Immature natural killer cell (primary cell): ENCODE measurements at regions not wholly inside any gene's neighbourhood (a gene's known extent, or its start where the extent isn't known, plus 50 kb on each side); places are given as distances from the start of the nearest gene placed in this dataset.

ENCODE experiments used
- DNase-seq, 3 donors: peaks; one replicate each; pipeline ENCODE4 v3.0.0; 2022; ENCODE audit warnings: mixed read lengths in 1 of 3
- H3K27ac Mint-ChIP-seq, 6 donors: one replicate each; pipeline ENCODE4 v1.8.0; 2020; ENCODE audit warnings: mixed read lengths in 6 of 6, mild to moderate bottlenecking in 5 of 6, inconsistent platforms in 4 of 6, moderate library complexity in 3 of 6
- H3K27me3 Mint-ChIP-seq, 3 donors: one replicate each; pipeline ENCODE4 v1.8.0; 2020 to 2021; ENCODE audit warnings: low read depth in 3 of 3, mild to moderate bottlenecking in 3 of 3, mixed read lengths in 3 of 3, moderate library complexity in 3 of 3, inconsistent platforms in 1 of 3
- H3K36me3 Mint-ChIP-seq, 3 donors: one replicate each; pipeline ENCODE4 v1.8.0; 2020; ENCODE audit warnings: mixed read lengths in 3 of 3, inconsistent platforms in 2 of 3, mild to moderate bottlenecking in 2 of 3
- H3K4me1 Mint-ChIP-seq, 2 donors: one replicate each; pipeline ENCODE4 v1.8.0; 2020; ENCODE audit warnings: inconsistent platforms in 2 of 2, mild to moderate bottlenecking in 2 of 2, mixed read lengths in 2 of 2, moderate library complexity in 1 of 2
- H3K4me3 Mint-ChIP-seq, 5 donors: one replicate each; pipeline ENCODE4 v1.8.0; 2020; ENCODE audit warnings: mild to moderate bottlenecking in 5 of 5, mixed read lengths in 5 of 5, inconsistent platforms in 3 of 5, moderate library complexity in 3 of 5
- H3K9me3 Mint-ChIP-seq, 6 donors: one replicate each; pipeline ENCODE4 v1.8.0; 2020; ENCODE audit warnings: mild to moderate bottlenecking in 6 of 6, mixed read lengths in 6 of 6, inconsistent platforms in 4 of 6, moderate library complexity in 3 of 6

DNA sequence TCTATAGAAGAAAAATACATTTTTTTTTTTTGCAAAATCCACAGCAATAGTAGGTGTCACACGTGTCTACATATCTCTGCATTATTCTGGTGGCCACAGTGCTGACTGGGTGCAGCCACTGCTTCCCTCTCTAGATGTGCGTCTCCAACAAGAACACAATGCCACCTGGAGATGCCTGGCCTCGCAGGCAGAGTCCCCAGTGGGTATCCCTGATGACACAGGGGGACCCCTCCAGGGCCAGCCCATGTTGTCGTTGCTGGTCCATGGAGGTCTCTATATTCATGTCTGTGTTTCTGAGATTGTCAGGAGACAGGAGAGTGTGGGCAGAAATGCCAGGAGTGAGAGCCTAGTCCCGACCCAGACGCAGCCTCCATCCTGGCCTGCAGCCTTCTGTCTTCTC lies 345.9 kb upstream of the SHH start:
- Mint-ChIP-seq H3K4me3 (no peak overlapping the region), H3K36me3 (no peaks in the 10 kb centered on the region), H3K27me3 (peaks cover 0 to 4% (median 3%) of the 10 kb centered on the region in 3 donors), H3K27ac (no peak overlapping the region), H3K4me1 (no peaks in the 10 kb centered on the region), H3K9me3 (peaks cover 0 to 5% (median 0%) of the 10 kb centered on the region in 6 donors)
- no peak for DNase-seq

DNA sequence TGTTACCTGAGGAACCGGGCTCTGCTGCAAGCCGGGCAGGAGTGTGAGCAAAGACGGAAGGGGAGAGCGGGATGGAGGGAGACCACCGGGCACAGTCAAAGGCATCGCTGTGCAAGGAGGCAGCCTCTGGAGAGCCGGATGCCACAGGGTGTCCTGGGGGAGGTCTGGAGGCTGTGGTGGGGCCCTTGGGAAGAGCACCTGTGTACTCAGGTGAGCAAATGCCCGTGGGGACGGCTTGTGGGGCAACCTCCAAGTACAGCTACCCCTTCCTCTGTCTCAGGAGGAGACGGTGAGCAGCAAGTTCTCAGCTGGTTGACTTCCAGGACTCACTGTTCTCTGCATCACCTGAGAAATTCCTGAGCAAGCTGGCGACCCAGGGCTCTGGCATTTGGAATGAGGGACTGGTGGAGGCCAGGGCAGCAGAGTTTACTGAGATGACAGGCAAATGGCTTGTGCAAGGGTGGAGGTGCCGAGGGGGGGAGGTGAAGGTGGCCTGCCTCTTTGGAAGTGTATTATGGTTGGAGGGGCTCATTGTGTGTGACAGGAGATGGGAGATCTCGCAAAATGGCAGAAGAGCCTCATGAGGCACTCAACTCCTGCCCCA lies 345.2 kb upstream of the SHH start:
- H3K27me3 Mint-ChIP-seq: peaks cover 0 to 4% (median 3%) of the 10 kb centered on the region in 3 donors
- H3K27ac Mint-ChIP-seq: no peak overlapping the region

DNA sequence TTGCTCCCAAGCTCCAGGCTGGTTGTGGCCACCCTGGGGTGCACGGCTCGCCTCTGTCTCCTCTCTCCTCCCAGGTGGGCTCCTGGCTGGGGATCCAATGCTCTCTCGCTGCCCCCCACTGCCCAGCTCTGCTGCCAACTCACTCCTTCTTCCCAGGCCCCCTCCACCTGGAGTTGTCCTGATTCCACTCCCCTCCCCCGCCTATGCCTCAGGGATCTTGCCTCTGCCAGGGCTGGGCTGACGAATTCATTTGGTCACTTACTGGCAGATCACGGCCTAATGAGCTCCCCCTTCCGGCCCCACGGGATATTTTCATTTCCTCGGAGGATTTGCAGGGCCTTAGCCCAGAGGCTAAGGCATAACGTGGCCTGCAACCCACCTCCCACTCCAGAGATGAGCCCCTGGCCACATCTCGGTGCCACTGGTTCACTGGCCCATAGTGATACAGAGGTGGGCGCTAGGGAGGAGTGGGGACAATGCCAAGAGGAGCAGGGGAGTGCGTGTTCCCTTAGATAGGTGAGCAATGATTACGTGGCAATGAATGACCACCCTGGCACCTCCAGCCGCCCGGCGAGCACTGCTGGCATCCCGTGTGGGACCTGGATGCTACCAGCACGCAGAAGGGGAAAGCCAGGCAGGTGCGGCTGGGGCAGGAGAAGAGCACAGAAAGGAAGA lies 344.6 kb upstream of the SHH start:
- Mint-ChIP-seq H3K4me3 (no peak overlapping the region), H3K36me3 (no peaks in the 10 kb centered on the region), H3K9me3 (peaks cover 0 to 5% (median 0%) of the 10 kb centered on the region in 6 donors), H3K4me1 (no peaks in the 10 kb centered on the region), H3K27ac (no peak overlapping the region), H3K27me3 (peaks cover 0 to 4% (median 3%) of the 10 kb centered on the region in 3 donors)
- no peak for DNase-seq

More for the DNA sequence above, 345.2 kb upstream of the SHH start:
- Mint-ChIP-seq H3K9me3 (peaks cover 0 to 5% (median 0%) of the 10 kb centered on the region in 6 donors), H3K4me3 (no peak overlapping the region), H3K4me1 (no peaks in the 10 kb centered on the region), H3K36me3 (no peaks in the 10 kb centered on the region)
- no peak for DNase-seq

DNA sequence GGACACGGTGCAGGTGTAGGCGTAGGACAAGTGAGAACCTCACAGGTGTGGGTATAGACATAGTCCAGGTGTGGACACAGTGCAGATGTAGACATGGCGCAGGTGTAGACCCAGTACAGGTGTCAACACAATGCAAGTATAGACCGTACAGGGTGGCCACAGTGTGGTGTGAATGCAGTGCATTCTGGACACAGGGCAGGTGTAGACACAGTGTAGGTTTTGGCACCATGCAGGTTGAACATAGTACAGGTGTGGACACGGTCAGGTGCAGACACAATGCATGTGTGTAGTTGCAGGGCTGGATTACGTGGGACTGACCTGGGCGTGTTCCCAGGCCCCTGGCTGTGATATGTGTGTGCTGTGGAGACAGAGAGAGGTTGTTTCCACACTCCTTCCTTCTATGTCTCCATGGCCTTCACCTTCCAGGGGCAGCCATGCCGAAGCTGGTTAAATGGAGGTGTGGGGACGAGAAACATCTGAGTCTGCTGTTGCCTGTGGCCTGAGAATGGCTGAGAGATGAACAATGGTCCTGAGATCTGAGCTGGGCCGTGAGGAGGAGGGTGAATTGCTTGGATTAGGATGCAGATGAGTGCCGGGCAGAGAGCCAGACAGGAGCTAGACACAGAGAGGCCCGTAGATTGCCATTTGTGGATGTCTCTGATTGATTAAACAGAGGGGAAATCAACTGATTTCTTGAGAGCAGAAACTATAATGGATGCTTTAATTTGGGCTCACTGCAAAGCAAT lies 343.9 kb upstream of the SHH start:
- H3K9me3 Mint-ChIP-seq: peaks cover 0 to 5% (median 0%) of the 10 kb centered on the region in 6 donors
- no peak for DNase-seq
- no peak overlapping the region for H3K27ac Mint-ChIP-seq
- peaks cover 0 to 4% (median 3%) of the 10 kb centered on the region in 3 donors for H3K27me3 Mint-ChIP-seq
- H3K4me1 Mint-ChIP-seq: no peaks in the 10 kb centered on the region
- H3K4me3 Mint-ChIP-seq: no peak overlapping the region
- H3K36me3 Mint-ChIP-seq: no peaks in the 10 kb centered on the region

DNA sequence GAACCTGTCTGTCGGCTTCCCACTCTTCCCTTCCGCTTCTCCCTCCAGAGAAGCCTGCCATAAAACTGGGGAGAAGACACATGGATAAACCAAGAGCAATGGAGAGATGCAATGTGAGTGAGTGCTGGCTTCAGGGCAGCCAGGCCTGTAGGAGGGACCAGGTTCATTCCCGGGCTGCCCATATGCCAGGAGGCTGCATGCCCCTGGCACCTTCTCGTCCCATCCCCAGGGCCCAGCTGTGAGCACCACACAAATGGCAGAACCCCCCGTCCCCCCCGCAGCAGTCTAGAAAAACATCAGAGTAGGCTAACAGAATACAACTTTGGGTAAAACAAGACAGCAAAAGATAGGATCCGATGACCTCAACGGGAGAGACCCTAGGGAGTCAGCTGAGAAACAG lies 341.3 kb upstream of the SHH start:
- DNase-seq: no peak
- peaks cover 0 to 4% (median 1%) of the 10 kb centered on the region in 3 donors for H3K27me3 Mint-ChIP-seq
- no peak overlapping the region for H3K4me3 Mint-ChIP-seq
- no peak overlapping the region for H3K27ac Mint-ChIP-seq
- H3K4me1 Mint-ChIP-seq: no peaks in the 10 kb centered on the region
- no peaks in the 10 kb centered on the region for H3K36me3 Mint-ChIP-seq
- peaks cover 0 to 5% (median 0%) of the 10 kb centered on the region in 6 donors for H3K9me3 Mint-ChIP-seq

DNA sequence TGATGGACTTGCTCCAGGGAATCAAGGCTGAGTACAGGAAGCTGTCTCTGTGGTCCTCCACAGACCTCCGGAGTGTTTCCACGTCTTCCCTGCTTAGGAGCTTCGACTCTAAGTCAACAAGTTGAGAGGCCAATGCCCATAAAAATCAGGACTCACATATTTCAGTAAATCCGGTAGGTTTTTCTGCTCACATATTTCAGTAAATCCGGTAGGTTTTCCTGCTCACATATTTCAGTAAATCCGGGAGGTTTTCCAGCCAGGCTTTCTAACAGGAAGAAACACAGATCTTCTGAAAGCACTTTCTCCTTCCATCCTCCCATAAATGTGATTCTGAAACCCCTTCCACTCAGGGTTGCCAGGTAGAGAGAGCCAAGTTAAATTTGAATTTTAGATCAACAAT lies 340.1 kb upstream of the SHH start:
- Mint-ChIP-seq H3K36me3 (no peaks in the 10 kb centered on the region), H3K27ac (no peak overlapping the region), H3K9me3 (no peaks in the 10 kb centered on the region), H3K27me3 (peaks cover under 1 to 4% (median 1%) of the 10 kb centered on the region in 3 donors), H3K4me1 (no peaks in the 10 kb centered on the region), H3K4me3 (no peak overlapping the region)
- DNase-seq: no peak

DNA sequence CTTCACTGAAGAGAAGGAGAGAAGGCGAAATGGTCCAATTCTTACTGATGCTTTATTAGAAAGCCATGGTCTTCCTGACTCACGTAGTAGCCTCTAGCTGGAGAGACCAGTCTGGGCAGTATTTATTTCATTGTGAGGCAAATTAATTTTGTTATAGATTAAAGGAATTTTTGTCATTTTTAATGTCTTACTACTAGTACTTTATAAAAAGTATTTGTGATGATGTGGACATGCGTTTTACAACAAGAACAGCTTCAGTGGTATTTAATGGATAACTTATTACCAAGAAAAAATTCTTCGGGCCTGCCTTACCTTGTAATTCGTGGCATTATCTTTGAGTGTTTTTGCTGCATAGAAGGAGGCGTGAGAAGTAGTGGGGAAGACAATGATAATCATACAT lies 339.4 kb upstream of the SHH start:
- Mint-ChIP-seq H3K9me3 (no peaks in the 10 kb centered on the region), H3K4me3 (no peak overlapping the region), H3K36me3 (no peaks in the 10 kb centered on the region), H3K4me1 (no peaks in the 10 kb centered on the region), H3K27me3 (peaks cover 0 to 4% (median 1%) of the 10 kb centered on the region in 3 donors), H3K27ac (no peak overlapping the region)
- no peak for DNase-seq

DNA sequence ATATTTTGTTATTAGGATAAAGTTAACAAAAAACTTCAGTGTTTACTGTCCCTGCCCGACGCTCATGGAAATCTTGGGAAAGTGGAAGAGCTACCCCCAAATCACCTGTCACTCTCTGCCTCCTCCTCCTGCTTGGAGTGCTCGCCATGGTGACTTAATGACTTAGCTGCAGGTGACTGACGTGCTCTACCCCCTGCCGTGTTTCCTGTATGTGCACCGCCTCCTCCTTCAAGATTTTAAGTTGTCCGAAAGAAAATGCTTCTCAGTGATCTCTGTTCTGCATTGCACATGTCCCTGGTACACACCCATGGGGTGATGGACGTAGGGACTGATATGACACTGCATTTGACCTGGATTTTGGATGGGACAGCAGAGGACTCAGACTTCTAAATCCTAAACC lies 338.8 kb upstream of the SHH start:
- Mint-ChIP-seq H3K9me3 (no peaks in the 10 kb centered on the region), H3K4me1 (no peaks in the 10 kb centered on the region), H3K36me3 (no peaks in the 10 kb centered on the region), H3K27ac (no peak overlapping the region), H3K4me3 (no peak overlapping the region), H3K27me3 (peaks cover 0 to 6% (median 0%) of the 10 kb centered on the region in 3 donors)
- no peak for DNase-seq

DNA sequence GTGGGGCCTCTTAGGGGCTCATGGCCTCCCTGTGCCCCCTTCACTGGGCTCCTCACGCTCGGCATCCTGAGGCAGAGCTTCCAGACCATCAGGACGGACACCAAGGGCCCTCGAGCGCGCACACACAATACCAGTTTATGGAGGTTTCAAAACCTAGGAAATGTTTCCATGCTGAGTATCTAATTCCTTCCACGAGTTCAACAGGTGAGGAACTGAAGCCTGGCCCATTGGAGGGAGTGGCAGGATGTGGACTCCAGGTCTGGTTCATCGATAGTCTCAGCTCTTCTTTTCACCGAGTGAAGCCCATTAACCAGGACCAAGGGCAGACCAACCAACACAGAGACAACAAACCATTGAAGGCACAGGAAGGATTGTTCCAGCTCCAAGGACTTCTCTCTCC lies 336.7 kb upstream of the SHH start:
- no peak overlapping the region for H3K4me3 Mint-ChIP-seq
- H3K9me3 Mint-ChIP-seq: peaks cover 0 to 3% (median 0%) of the 10 kb centered on the region in 6 donors
- H3K27ac Mint-ChIP-seq: no peak overlapping the region
- H3K36me3 Mint-ChIP-seq: no peaks in the 10 kb centered on the region
- no peaks in the 10 kb centered on the region for H3K4me1 Mint-ChIP-seq
- DNase-seq: no peak
- H3K27me3 Mint-ChIP-seq: peaks cover 0 to 9% (median 3%) of the 10 kb centered on the region in 3 donors

DNA sequence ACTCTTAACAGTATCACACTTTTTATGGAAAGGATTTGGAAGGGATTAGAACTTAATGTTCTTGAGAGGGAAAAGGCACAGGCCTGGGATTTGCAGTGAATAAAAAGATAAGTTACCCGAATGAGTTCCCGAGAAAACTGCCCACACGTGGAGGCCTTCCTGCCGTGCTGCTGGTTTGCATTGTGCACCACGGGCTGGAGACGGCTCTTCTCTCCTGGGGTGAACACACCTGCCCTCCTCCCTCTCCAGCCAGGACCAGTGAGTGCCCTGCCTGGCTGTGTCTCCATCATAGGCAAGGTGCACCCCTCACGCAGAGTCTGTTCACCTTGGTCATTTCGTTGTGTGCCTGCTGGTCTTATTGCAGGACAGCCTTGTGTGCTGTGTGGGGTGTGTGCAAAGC lies 336.3 kb upstream of the SHH start:
- no peak overlapping the region for H3K4me3 Mint-ChIP-seq
- H3K9me3 Mint-ChIP-seq: peaks cover 0 to 3% (median 0%) of the 10 kb centered on the region in 6 donors

DNA sequence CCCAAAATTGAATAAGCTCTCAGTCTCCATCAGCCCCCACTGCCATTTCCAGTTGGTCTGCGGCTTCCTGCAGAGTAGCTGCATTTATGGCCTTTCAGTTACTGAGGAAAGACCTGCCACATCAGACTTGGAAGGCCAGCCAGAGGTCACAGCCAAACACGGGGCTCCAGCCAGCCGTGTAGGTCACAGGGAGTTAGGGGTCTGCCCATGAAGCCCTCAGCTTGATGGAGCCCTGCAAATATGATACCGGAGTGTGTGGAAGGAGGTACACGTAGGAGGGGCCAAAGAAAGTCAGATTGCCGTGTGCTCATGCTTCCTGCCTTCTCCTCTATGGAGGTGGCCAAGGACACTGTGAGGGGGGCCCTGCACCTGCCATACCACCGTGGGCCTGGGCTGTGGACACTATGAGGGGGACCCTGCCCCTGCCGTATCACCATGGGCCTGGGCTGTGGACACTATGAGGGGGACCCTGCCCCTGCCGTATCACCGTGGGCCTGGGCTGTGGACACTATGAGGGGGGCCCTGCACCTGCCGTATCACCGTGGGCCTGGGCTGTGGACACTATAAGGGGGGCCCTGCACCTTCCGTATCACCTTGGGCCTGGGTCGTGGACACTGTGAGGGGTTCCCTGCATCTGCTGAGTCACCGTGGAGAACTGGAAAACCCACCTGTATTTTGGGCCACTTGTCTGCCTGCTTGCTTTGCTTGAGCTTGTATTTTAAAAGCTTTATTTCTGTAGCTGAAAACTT lies 335.7 kb upstream of the SHH start:
- peaks cover 0 to 3% (median 0%) of the 10 kb centered on the region in 6 donors for H3K9me3 Mint-ChIP-seq
- H3K36me3 Mint-ChIP-seq: no peaks in the 10 kb centered on the region
- H3K27ac Mint-ChIP-seq: no peak overlapping the region
- H3K4me1 Mint-ChIP-seq: no peaks in the 10 kb centered on the region
- peaks cover 0 to 9% (median 3%) of the 10 kb centered on the region in 3 donors for H3K27me3 Mint-ChIP-seq
- H3K4me3 Mint-ChIP-seq: no peak overlapping the region
- DNase-seq: no peak

More for the DNA sequence above, 336.3 kb upstream of the SHH start:
- Mint-ChIP-seq H3K4me1 (no peaks in the 10 kb centered on the region), H3K27me3 (peaks cover 0 to 9% (median 3%) of the 10 kb centered on the region in 3 donors), H3K36me3 (no peaks in the 10 kb centered on the region), H3K27ac (no peak overlapping the region)
- DNase-seq: no peak

DNA sequence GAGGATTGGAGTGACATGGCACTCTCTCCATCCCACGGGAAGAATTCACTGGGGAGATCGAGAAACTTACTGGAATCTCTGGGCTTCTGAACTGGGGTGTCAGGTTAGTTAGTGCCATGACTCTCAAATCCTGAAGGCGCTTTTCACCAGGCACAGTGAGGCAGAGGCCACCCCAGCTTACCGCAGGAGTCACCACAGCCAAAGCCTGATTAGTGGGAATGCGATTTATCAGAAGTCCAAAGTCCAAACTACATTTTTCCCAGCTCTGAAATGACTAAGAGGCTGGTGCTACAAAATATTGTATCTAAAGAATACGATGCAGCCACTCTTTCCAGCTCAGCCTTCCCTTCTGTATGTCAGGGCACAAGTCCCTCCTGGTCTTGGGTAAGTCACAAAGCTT lies 334.8 kb upstream of the SHH start:
- no peak for DNase-seq
- H3K4me1 Mint-ChIP-seq: no peaks in the 10 kb centered on the region
- peaks cover 0 to 9% (median 3%) of the 10 kb centered on the region in 3 donors for H3K27me3 Mint-ChIP-seq
- H3K27ac Mint-ChIP-seq: no peak overlapping the region
- H3K36me3 Mint-ChIP-seq: no peaks in the 10 kb centered on the region
- H3K4me3 Mint-ChIP-seq: no peak overlapping the region
- peaks cover 0 to 3% (median 0%) of the 10 kb centered on the region in 6 donors for H3K9me3 Mint-ChIP-seq

DNA sequence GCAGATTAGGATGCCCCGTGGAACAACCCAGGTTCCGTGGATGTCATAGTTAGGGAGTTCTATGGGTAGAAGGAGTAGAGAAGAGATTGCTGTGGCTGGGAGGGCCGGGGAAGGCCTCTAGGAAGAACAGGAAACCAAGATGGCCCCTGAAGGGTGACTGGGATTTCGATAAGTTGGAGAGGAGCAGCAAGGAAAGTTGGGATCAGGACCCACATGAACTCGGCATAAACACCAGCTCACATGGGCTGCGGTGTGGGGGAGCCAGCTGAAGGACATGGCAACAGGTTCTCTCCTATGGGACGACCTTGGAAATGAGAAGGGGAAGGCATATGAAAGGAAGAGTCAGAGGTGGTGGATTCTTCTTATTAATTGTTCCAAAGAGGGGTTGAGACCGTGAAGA lies 333.7 kb upstream of the SHH start:
- H3K27ac Mint-ChIP-seq: no peak overlapping the region
- H3K36me3 Mint-ChIP-seq: no peaks in the 10 kb centered on the region

More for the DNA sequence above, 333.7 kb upstream of the SHH start:
- H3K4me1 Mint-ChIP-seq: no peaks in the 10 kb centered on the region
- peaks cover 0 to 9% (median 3%) of the 10 kb centered on the region in 3 donors for H3K27me3 Mint-ChIP-seq
- no peak for DNase-seq
- H3K4me3 Mint-ChIP-seq: no peak overlapping the region
- H3K9me3 Mint-ChIP-seq: peaks cover 0 to 3% (median 0%) of the 10 kb centered on the region in 6 donors
